ENCODE measurements at regions not wholly inside any gene's neighbourhood (a gene's known extent, or its start where the extent isn't known, plus 50 kb on each side); places are given as distances from the start of the nearest gene placed in this dataset.

DNA sequence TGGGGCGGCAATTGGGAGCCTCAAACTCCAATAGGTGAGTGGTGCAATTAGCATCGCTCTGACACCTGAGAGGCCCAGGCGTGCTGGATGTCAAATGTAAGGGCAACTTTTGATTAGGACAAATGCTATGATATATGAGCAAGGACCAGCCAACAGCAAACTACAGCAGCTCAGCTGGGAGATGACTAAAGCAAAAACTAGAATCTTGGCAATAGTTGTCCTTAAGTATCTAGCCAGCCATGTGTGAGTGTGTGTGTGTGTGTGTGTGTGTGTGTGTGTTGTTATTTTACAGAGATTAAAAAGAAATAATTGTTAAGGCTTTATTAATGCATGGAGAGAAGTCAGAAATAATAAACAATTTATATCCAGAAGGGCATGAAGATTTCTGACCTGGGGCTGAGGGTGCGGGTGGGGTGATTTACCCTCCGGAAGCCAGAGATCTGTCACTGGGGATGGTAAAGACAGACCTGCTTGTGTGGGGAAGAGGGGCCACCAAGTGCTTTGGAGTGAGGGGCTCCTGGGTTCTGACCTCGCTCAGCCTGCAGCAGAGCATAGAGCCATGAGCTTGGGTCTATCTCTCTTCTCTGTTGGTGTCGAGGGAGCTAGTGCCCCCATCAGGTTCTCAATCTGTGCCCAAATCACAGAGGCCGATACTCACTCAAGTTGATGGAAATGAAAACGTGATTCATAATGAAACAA, 77.3 kb downstream of the EMX2 start:
- 50% methylated on average over 9 of the region's 9 CpGs for WGBS (ENCODE audit: insufficient coverage, insufficient replicate concordance, low lambda C conversion rate, missing lambda C conversion rate)
- Histone ChIP-seq H3K4me1 (ENCODE audit: control insufficient read depth, insufficient read depth, low read length) (peaks cover 7% of the 10 kb centered on the region), H4K20me1 (ENCODE audit: control insufficient read depth, insufficient read depth) (no peaks in the 10 kb centered on the region), H2AFZ (ENCODE audit: control insufficient read depth, low read depth, low read length) (no peak overlapping the region), H3K36me3 (ENCODE audit: control insufficient read depth in 2 of 2, insufficient read depth in 2 of 2, low read length in 1 of 2) (no peaks in the 10 kb centered on the region), H3K27me3 (replicated peaks in 1 of 2; ENCODE audit: control insufficient read depth in 2 of 2, insufficient read depth in 2 of 2, low read length in 1 of 2) (no peaks in the 10 kb centered on the region), H3K79me2 (ENCODE audit: control insufficient read depth, insufficient read depth, low read length) (no peaks in the 10 kb centered on the region), H3K4me3 (no peak overlapping the region), H3K9ac (ENCODE audit: control insufficient read depth, insufficient read depth, low read length) (no peak overlapping the region), H3K4me2 (ENCODE audit: control insufficient read depth, insufficient read depth) (no peak overlapping the region), H3K27ac (ENCODE audit: control insufficient read depth, insufficient read depth) (no peak overlapping the region), H3K9me3 (replicated peaks; ENCODE audit: control insufficient read depth, insufficient read depth, low read length) (no peaks in the 10 kb centered on the region; the same call in 2 of the 3 replicates)
- SMC1A ChIA-PET (ENCODE audit: uncharacterized antibody, unreplicated experiment) = interaction anchor here (0.8 to 9.6 kb wide), 9 partner anchors 11 to 123 kb away, joined by 3 to 300 read pairs (median 5); no protein-coding TSS in a partner anchor
- in situ Hi-C loops (cut with MboI) = no loop called here
- no TSS peak for BruUV-seq (replicated peaks)
- RAD21 ChIA-PET (ENCODE audit: unreplicated experiment) = interaction anchor here (0.7 to 9.0 kb wide), 5 partner anchors 32 to 81 kb away, joined by 4 to 138 read pairs (median 14); no protein-coding TSS in a partner anchor
- CTCF ChIA-PET = interaction anchor here (0.7 to 5.8 kb wide), 5 partner anchors 26 to 123 kb away, joined by 3 to 55 read pairs (median 10); no protein-coding TSS in a partner anchor
- ATAC-seq = no peak
- FAIRE-seq = no peak
- POLR2A ChIA-PET = interaction anchor here (0.6 to 6.0 kb wide), 5 partner anchors 31 to 180 kb away, joined by 3 to 56 read pairs (median 3); no protein-coding TSS in a partner anchor
- intact Hi-C loops (cut with micrococcal nuclease; ENCODE audit: unreplicated experiment) = no loop called here
- DNase-seq (ENCODE audit: low read depth, low spot score) = no peak
- TF ChIP-seq TCF3 (IDR thresholded peaks at IDR 0.05; ENCODE audit: borderline replicate concordance, insufficient read depth, low read depth, low read length) (no peak), TCF12 (IDR thresholded peaks at IDR 0.05; ENCODE audit: low read depth, low read length) (no peak), RB1 (IDR thresholded peaks at IDR 0.05; ENCODE audit: borderline replicate concordance) (no peak), CHD4 (IDR thresholded peaks at IDR 0.05) (no peak), DPF2 (IDR thresholded peaks at IDR 0.05) (no peak), ETV6 (conservative IDR thresholded peaks at IDR 0.05 in 1 of 2, IDR thresholded peaks at IDR 0.05 in 1 of 2; ENCODE audit: borderline replicate concordance in 1 of 2, low read depth in 1 of 2) (no peak), POLR2A (IDR thresholded peaks at IDR 0.05; ENCODE audit: low read depth, low read length) (no peak), EP300 (IDR thresholded peaks at IDR 0.05; ENCODE audit: borderline replicate concordance in 1 of 2, control insufficient read depth in 1 of 2, low read depth in 2 of 2, low read length in 2 of 2) (no peak), MYC (IDR thresholded peaks at IDR 0.05; ENCODE audit: insufficient read depth, insufficient read length, insufficient replicate concordance, low read length, severe bottlenecking) (no peak)
- TF ChIP-seq, protein P1, sequence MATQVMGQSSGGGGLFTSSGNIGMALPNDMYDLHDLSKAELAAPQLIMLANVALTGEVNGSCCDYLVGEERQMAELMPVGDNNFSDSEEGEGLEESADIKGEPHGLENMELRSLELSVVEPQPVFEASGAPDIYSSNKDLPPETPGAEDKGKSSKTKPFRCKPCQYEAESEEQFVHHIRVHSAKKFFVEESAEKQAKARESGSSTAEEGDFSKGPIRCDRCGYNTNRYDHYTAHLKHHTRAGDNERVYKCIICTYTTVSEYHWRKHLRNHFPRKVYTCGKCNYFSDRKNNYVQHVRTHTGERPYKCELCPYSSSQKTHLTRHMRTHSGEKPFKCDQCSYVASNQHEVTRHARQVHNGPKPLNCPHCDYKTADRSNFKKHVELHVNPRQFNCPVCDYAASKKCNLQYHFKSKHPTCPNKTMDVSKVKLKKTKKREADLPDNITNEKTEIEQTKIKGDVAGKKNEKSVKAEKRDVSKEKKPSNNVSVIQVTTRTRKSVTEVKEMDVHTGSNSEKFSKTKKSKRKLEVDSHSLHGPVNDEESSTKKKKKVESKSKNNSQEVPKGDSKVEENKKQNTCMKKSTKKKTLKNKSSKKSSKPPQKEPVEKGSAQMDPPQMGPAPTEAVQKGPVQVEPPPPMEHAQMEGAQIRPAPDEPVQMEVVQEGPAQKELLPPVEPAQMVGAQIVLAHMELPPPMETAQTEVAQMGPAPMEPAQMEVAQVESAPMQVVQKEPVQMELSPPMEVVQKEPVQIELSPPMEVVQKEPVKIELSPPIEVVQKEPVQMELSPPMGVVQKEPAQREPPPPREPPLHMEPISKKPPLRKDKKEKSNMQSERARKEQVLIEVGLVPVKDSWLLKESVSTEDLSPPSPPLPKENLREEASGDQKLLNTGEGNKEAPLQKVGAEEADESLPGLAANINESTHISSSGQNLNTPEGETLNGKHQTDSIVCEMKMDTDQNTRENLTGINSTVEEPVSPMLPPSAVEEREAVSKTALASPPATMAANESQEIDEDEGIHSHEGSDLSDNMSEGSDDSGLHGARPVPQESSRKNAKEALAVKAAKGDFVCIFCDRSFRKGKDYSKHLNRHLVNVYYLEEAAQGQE (IDR thresholded peaks at IDR 0.05; ENCODE audit: low read depth, low read length) = no peak
- TF ChIP-seq, protein P2, sequence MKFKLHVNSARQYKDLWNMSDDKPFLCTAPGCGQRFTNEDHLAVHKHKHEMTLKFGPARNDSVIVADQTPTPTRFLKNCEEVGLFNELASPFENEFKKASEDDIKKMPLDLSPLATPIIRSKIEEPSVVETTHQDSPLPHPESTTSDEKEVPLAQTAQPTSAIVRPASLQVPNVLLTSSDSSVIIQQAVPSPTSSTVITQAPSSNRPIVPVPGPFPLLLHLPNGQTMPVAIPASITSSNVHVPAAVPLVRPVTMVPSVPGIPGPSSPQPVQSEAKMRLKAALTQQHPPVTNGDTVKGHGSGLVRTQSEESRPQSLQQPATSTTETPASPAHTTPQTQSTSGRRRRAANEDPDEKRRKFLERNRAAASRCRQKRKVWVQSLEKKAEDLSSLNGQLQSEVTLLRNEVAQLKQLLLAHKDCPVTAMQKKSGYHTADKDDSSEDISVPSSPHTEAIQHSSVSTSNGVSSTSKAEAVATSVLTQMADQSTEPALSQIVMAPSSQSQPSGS (IDR thresholded peaks at IDR 0.05; ENCODE audit: low read length) = no peak
- TF ChIP-seq, protein P3, sequence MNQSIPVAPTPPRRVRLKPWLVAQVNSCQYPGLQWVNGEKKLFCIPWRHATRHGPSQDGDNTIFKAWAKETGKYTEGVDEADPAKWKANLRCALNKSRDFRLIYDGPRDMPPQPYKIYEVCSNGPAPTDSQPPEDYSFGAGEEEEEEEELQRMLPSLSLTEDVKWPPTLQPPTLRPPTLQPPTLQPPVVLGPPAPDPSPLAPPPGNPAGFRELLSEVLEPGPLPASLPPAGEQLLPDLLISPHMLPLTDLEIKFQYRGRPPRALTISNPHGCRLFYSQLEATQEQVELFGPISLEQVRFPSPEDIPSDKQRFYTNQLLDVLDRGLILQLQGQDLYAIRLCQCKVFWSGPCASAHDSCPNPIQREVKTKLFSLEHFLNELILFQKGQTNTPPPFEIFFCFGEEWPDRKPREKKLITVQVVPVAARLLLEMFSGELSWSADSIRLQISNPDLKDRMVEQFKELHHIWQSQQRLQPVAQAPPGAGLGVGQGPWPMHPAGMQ (IDR thresholded peaks at IDR 0.05; ENCODE audit: borderline replicate concordance) = no peak
- TF ChIP-seq, protein P4, sequence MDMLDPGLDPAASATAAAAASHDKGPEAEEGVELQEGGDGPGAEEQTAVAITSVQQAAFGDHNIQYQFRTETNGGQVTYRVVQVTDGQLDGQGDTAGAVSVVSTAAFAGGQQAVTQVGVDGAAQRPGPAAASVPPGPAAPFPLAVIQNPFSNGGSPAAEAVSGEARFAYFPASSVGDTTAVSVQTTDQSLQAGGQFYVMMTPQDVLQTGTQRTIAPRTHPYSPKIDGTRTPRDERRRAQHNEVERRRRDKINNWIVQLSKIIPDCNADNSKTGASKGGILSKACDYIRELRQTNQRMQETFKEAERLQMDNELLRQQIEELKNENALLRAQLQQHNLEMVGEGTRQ (IDR thresholded peaks at IDR 0.05; ENCODE audit: borderline replicate concordance, low read depth, low read length) = no peak
- TF ChIP-seq, protein P5, sequence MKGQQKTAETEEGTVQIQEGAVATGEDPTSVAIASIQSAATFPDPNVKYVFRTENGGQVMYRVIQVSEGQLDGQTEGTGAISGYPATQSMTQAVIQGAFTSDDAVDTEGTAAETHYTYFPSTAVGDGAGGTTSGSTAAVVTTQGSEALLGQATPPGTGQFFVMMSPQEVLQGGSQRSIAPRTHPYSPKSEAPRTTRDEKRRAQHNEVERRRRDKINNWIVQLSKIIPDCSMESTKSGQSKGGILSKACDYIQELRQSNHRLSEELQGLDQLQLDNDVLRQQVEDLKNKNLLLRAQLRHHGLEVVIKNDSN (IDR thresholded peaks at IDR 0.05; ENCODE audit: borderline replicate concordance, extremely low read length, insufficient read depth, low read depth, low read length) = no peak

Measured in GM12878 (cell line).